GM18508 (cell line): ENCODE measurements at regions not wholly inside any gene's neighbourhood (a gene's known extent, or its start where the extent isn't known, plus 50 kb on each side); places are given as distances from the start of the nearest gene placed in this dataset.
"Not testable (repeated sequence)": the region's sequence is repeated elsewhere in the genome, so short reads cannot be mapped to it uniquely, and the experiment has no call there.

ENCODE experiments used
- ATAC-seq: cut with Tn5 transposase; IDR thresholded peaks from one replicate; pipeline ENCODE4 v1.9.1; 2021; ENCODE audit warnings: moderate number of reproducible peaks; ENCODE audit not compliant: insufficient read depth, unreplicated experiment

- no peak for ATAC-seq
Observed at GRCh38 chr12:46981622-46982021, 97.8 kb upstream of the PCED1B start.

GRCh38 chr12:46982629-46983392, 96.6 kb upstream of the PCED1B start:
- ATAC-seq = no peak

GRCh38 chr12:46983393-46983793, 96.0 kb upstream of the PCED1B start:
- no peak for ATAC-seq

GRCh38 chr12:46983959-46984841, 95.2 kb upstream of the PCED1B start:
- no peak for ATAC-seq

GRCh38 chr12:46985816-46986215, 93.6 kb upstream of the PCED1B start:
- ATAC-seq = no peak

GRCh38 chr12:46988122-46988521, 91.3 kb upstream of the PCED1B start:
- ATAC-seq = not testable (repeated sequence)

GRCh38 chr12:46990211-46990610, 89.2 kb upstream of the PCED1B start:
- no peak for ATAC-seq

GRCh38 chr12:46992051-46992450, 87.4 kb upstream of the PCED1B start:
- not testable (repeated sequence) for ATAC-seq

GRCh38 chr12:46998811-46999368, 80.5 kb upstream of the PCED1B start:
- no peak for ATAC-seq

GRCh38 chr12:47004634-47005033, 74.8 kb upstream of the PCED1B start:
- no peak for ATAC-seq

GRCh38 chr12:47007048-47007447, 72.4 kb upstream of the PCED1B start:
- no peak for ATAC-seq

GRCh38 chr12:47012552-47012951, 66.9 kb upstream of the PCED1B start:
- ATAC-seq = no peak

- no peak for ATAC-seq
Observed at GRCh38 chr12:47014474-47014873, 64.9 kb upstream of the PCED1B start.

GRCh38 chr12:47015381-47015780, 64.0 kb upstream of the PCED1B start:
- no peak for ATAC-seq

- ATAC-seq = no peak
Observed at GRCh38 chr12:47017041-47017713, 62.2 kb upstream of the PCED1B start.

- ATAC-seq = no peak
Observed at GRCh38 chr12:47017901-47018475, 61.4 kb upstream of the PCED1B start.

GRCh38 chr12:47020211-47020821, 59.1 kb upstream of the PCED1B start:
- ATAC-seq = no peak

- no peak for ATAC-seq
Observed at GRCh38 chr12:47021298-47021697, 58.1 kb upstream of the PCED1B start.

GRCh38 chr12:47022296-47022695, 57.1 kb upstream of the PCED1B start:
- ATAC-seq = no peak

GRCh38 chr12:47023311-47023710, 56.1 kb upstream of the PCED1B start:
- no peak for ATAC-seq
